ENCODE measurements at regions not wholly inside any gene's neighbourhood (a gene's known extent, or its start where the extent isn't known, plus 50 kb on each side); places are given as distances from the start of the nearest gene placed in this dataset.

GRCh38 chr14:53327716-53328115, 174.6 kb upstream of the DDHD1 start:
- Histone ChIP-seq H3F3A (ENCODE audit: insufficient read depth) (no peaks in the 10 kb centered on the region), H3K27ac (ENCODE audit: low read depth, low read length) (no peak overlapping the region), H3K9ac (ENCODE audit: low read length) (no peak overlapping the region), H3K4me3 (ENCODE audit: insufficient read depth, low read length, poor library complexity, severe bottlenecking) (no peak overlapping the region), H3K36me3 (ENCODE audit: low read length) (no peaks in the 10 kb centered on the region), H3K4me2 (ENCODE audit: low read depth, low read length, poor library complexity, severe bottlenecking) (no peak overlapping the region), H3K9me3 (ENCODE audit: insufficient read depth, low read length) (no peaks in the 10 kb centered on the region), H3K79me2 (ENCODE audit: insufficient read depth, low read length) (no peaks in the 10 kb centered on the region), H4K20me1 (ENCODE audit: low read depth, low read length) (no peaks in the 10 kb centered on the region), H3K9me2 (replicated peaks; ENCODE audit: insufficient read depth, low read length) (no peaks in the 10 kb centered on the region), H2AFZ (ENCODE audit: low read depth, low read length, severe bottlenecking) (no peak overlapping the region), H3K27me3 (ENCODE audit: low read length) (no peaks in the 10 kb centered on the region)
- TF ChIP-seq EZH2phosphoT487 (conservative IDR thresholded peaks at IDR 0.05; ENCODE audit: low read length) (no peak), CTCF (IDR thresholded peaks at IDR 0.05; ENCODE audit: insufficient read depth, low read length, poor library complexity, severe bottlenecking) (no peak)

- Histone ChIP-seq H3K79me2 (ENCODE audit: insufficient read depth, low read length) (no peaks in the 10 kb centered on the region), H4K20me1 (ENCODE audit: low read depth, low read length) (no peaks in the 10 kb centered on the region), H3K9ac (ENCODE audit: low read length) (no peak overlapping the region), H3K9me3 (ENCODE audit: insufficient read depth, low read length) (no peaks in the 10 kb centered on the region), H3F3A (ENCODE audit: insufficient read depth) (no peaks in the 10 kb centered on the region), H3K4me2 (ENCODE audit: low read depth, low read length, poor library complexity, severe bottlenecking) (no peak overlapping the region), H3K9me2 (replicated peaks; ENCODE audit: insufficient read depth, low read length) (no peaks in the 10 kb centered on the region), H3K36me3 (ENCODE audit: low read length) (no peaks in the 10 kb centered on the region), H3K4me3 (ENCODE audit: insufficient read depth, low read length, poor library complexity, severe bottlenecking) (no peak overlapping the region), H3K27ac (ENCODE audit: low read depth, low read length) (no peak overlapping the region), H2AFZ (ENCODE audit: low read depth, low read length, severe bottlenecking) (no peak overlapping the region), H3K27me3 (ENCODE audit: low read length) (no peaks in the 10 kb centered on the region)
- TF ChIP-seq CTCF (IDR thresholded peaks at IDR 0.05; ENCODE audit: insufficient read depth, low read length, poor library complexity, severe bottlenecking) (peak; percentile 40), EZH2phosphoT487 (conservative IDR thresholded peaks at IDR 0.05; ENCODE audit: low read length) (no peak)
These were observed 172.2 kb upstream of the DDHD1 start for GRCh38 chr14:53325176-53325806.

GRCh38 chr14:53316504-53316903, 163.4 kb upstream of the DDHD1 start:
- no peak overlapping the region for H2AFZ ChIP-seq (ENCODE audit: low read depth, low read length, severe bottlenecking)
- H4K20me1 ChIP-seq (ENCODE audit: low read depth, low read length), result no peaks in the 10 kb centered on the region
- H3K9me2 ChIP-seq (replicated peaks; ENCODE audit: insufficient read depth, low read length), result no peaks in the 10 kb centered on the region
- H3K9ac ChIP-seq (ENCODE audit: low read length), result no peak overlapping the region
- H3K27me3 ChIP-seq (ENCODE audit: low read length), result no peaks in the 10 kb centered on the region
- no peaks in the 10 kb centered on the region for H3K9me3 ChIP-seq (ENCODE audit: insufficient read depth, low read length)
- H3K4me3 ChIP-seq (ENCODE audit: insufficient read depth, low read length, poor library complexity, severe bottlenecking), result no peak overlapping the region
- H3F3A ChIP-seq (ENCODE audit: insufficient read depth), result no peaks in the 10 kb centered on the region
- H3K36me3 ChIP-seq (ENCODE audit: low read length), result no peaks in the 10 kb centered on the region
- no peak overlapping the region for H3K4me2 ChIP-seq (ENCODE audit: low read depth, low read length, poor library complexity, severe bottlenecking)
- no peaks in the 10 kb centered on the region for H3K79me2 ChIP-seq (ENCODE audit: insufficient read depth, low read length)
- TF ChIP-seq EZH2phosphoT487 (conservative IDR thresholded peaks at IDR 0.05; ENCODE audit: low read length) (no peak), CTCF (IDR thresholded peaks at IDR 0.05; ENCODE audit: insufficient read depth, low read length, poor library complexity, severe bottlenecking) (no peak)
- H3K27ac ChIP-seq (ENCODE audit: low read depth, low read length), result no peak overlapping the region

Data from SU-DHL-6 (cell line).